Pons (tissue), 1 donor: ENCODE measurements at regions not wholly inside any gene's neighbourhood (a gene's known extent, or its start where the extent isn't known, plus 50 kb on each side); places are given as distances from the start of the nearest gene placed in this dataset.

ENCODE experiments used
- DNase-seq: peaks from one replicate; pipeline ENCODE4 v3.0.0-alpha.2; 2016; ENCODE audit warnings: low spot score

GRCh38 chr3:150267288-150267687 is 140.8 kb upstream of the TSC22D2 start:
- DNase-seq = no peak

- DNase-seq = no peak
These were observed 142.8 kb upstream of the TSC22D2 start for GRCh38 chr3:150265305-150265704.

GRCh38 chr3:150264561-150265279 is 143.4 kb upstream of the TSC22D2 start:
- DNase-seq = no peak

GRCh38 chr3:150261958-150262357 is 146.1 kb upstream of the TSC22D2 start:
- DNase-seq = no peak

- DNase-seq = no peak
These were observed 146.7 kb upstream of the TSC22D2 start for GRCh38 chr3:150261418-150261817.

- DNase-seq = no peak
These were observed 147.7 kb upstream of the TSC22D2 start for GRCh38 chr3:150260398-150260710.

GRCh38 chr3:150259526-150260397 is 148.3 kb upstream of the TSC22D2 start:
- no peak for DNase-seq

GRCh38 chr3:150256782-150257181 is 151.3 kb upstream of the TSC22D2 start:
- no peak for DNase-seq

GRCh38 chr3:150256318-150256717 is 151.8 kb upstream of the TSC22D2 start:
- no peak for DNase-seq

GRCh38 chr3:150255826-150256225 is 152.3 kb upstream of the TSC22D2 start:
- DNase-seq = no peak

GRCh38 chr3:150255413-150255812 is 152.7 kb upstream of the TSC22D2 start:
- peak; percentile 76 for DNase-seq

- DNase-seq = no peak
These were observed 153.8 kb upstream of the TSC22D2 start for GRCh38 chr3:150254309-150254708.

GRCh38 chr3:150253622-150254021 is 154.5 kb upstream of the TSC22D2 start:
- DNase-seq = peak; percentile 61

GRCh38 chr3:150252462-150252861 is 155.6 kb upstream of the TSC22D2 start:
- DNase-seq = no peak

- no peak for DNase-seq
These were observed 156.7 kb upstream of the TSC22D2 start for GRCh38 chr3:150251187-150252062.

- DNase-seq = no peak
These were observed 158.2 kb upstream of the TSC22D2 start for GRCh38 chr3:150249779-150250470.

GRCh38 chr3:150248888-150249681 is 159.0 kb upstream of the TSC22D2 start:
- no peak for DNase-seq

- DNase-seq = no peak
These were observed 159.8 kb upstream of the TSC22D2 start for GRCh38 chr3:150248116-150248887.

GRCh38 chr3:150247441-150247840 is 160.7 kb upstream of the TSC22D2 start:
- DNase-seq = no peak

GRCh38 chr3:150243466-150243865 is 164.6 kb upstream of the TSC22D2 start:
- DNase-seq = no peak
